GM18519 (cell line): ENCODE measurements at regions not wholly inside any gene's neighbourhood (a gene's known extent, or its start where the extent isn't known, plus 50 kb on each side); places are given as distances from the start of the nearest gene placed in this dataset.
"Not testable (repeated sequence)": the region's sequence is repeated elsewhere in the genome, so short reads cannot be mapped to it uniquely, and the experiment has no call there.

Source experiments
- ATAC-seq: cut with Tn5 transposase; IDR thresholded peaks from one replicate; pipeline ENCODE4 v1.9.1; 2021; ENCODE audit warnings: mild to moderate bottlenecking, moderate library complexity; ENCODE audit not compliant: unreplicated experiment, low FRiP score

DNA sequence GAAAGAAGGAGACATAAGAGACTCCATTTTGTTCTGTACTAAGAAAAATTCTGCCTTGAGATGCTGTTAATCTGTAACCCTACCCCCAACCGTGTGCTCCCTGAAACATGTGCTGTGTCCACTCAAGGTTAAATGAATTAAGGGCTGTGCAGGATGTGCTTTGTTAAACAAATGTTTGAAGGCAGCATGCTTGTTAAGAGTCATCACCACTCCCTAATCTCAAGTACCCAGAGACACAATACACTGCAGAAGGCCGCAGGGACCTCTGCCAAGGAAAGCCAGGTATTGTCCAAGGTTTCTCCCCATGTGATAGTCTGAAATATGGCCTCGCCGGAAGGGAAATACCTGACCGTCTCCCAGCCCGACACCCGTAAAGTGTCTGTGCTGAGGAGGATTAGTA lies 152.4 kb upstream of the NOTCH2NLA start:
- ATAC-seq, result not testable (repeated sequence)

- peak; percentile 93 for ATAC-seq
These were observed 148.1 kb upstream of the NOTCH2NLA start for GRCh38 chr1:146376708-146377496.

DNA sequence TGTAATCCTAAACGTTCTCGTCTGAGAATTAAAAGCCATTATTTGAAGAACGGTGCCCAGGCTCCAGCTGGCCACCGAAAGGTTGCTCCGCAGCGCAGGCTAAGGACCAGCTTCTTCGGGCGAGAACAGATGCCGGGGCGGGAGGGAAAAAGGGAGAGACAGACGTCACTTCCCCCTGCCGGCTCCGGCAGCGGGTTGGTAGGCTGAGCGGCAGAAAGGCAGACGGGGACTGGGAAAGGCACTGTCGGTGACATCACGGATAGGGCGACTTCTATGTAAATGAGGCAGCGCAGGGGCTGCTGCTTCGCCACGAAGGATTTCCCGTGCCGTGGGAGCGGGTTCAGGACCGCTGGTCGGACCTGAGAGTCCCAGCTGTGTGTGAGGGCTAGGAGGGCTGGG lies 147.5 kb upstream of the NOTCH2NLA start:
- peak; percentile 58 for ATAC-seq

GRCh38 chr1:146375108-146375507 lies 146.3 kb upstream of the NOTCH2NLA start:
- not testable (repeated sequence) for ATAC-seq

GRCh38 chr1:146369940-146370339 lies 141.1 kb upstream of the NOTCH2NLA start:
- ATAC-seq, result not testable (repeated sequence)

- not testable (repeated sequence) for ATAC-seq
These were observed 126.6 kb upstream of the NOTCH2NLA start for GRCh38 chr1:146355373-146355772.

DNA sequence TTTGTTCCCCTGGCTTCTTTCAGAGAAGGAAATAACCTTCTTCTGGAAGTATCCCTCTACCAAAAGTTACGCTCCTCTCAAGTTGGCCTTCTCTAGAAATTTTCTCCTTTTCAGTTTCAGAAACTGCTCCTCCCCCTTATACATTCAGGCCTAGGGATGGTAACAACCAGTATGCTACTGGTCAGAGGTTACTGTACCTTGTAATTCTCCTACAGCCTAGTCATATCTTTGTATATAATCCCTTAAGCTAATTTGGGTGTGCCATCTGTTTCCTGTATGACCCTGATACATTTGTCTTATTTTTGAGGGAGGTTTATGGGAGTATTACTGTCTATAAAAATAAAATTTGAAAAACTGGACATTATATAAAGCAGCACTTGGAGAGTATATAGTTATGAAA lies 98.0 kb upstream of the NOTCH2NLA start:
- not testable (repeated sequence) for ATAC-seq

- not testable (repeated sequence) for ATAC-seq
These were observed 95.6 kb upstream of the NOTCH2NLA start for GRCh38 chr1:146324463-146324862.

- ATAC-seq, result not testable (repeated sequence)
These were observed 94.5 kb upstream of the NOTCH2NLA start for GRCh38 chr1:146323302-146323701.

GRCh38 chr1:146322893-146323292 lies 94.1 kb upstream of the NOTCH2NLA start:
- not testable (repeated sequence) for ATAC-seq

GRCh38 chr1:146318715-146319114 lies 89.9 kb upstream of the NOTCH2NLA start:
- not testable (repeated sequence) for ATAC-seq

DNA sequence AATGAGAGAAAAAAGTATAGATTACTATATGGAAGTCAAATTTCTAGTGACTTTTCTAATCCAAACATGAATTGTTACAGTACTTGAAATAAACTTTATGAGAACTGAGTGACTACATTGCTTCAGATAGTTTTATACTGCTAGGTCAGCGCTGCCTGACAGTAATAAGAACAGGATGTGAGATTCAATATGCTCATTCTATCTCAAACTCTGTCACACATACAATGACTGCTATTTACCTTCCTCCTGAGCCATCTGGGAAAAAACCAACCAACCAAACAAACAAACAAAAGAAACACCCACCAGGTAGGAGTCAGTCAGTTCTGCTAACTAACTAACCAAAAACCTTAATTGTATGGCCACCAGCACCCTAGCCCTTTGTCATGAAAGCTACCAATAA lies 89.0 kb upstream of the NOTCH2NLA start:
- ATAC-seq, result not testable (repeated sequence)

- ATAC-seq, result not testable (repeated sequence)
These were observed 85.8 kb upstream of the NOTCH2NLA start for GRCh38 chr1:146314449-146315246.

- ATAC-seq, result not testable (repeated sequence)
These were observed 81.8 kb upstream of the NOTCH2NLA start for GRCh38 chr1:146310579-146310978.

GRCh38 chr1:146309427-146309826 lies 80.6 kb upstream of the NOTCH2NLA start:
- ATAC-seq, result not testable (repeated sequence)

DNA sequence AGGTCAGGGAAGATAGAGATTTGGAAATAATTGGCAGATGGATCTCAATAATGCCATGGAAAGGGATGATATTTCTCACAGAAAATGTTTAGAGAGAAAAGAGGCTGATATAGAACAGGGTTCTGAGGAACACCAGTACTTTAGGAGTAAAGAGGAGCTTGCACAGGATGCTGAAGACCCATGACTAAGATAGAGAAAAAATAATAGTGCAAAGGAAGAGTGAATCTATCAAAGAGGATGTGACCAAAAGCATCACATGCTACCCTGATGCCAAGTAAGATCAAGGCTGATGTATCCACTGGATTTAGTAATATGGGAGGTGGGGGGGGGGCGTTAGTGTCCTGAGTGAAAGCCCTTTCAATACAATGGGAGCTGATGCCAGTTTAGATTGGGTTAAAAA lies 80.1 kb upstream of the NOTCH2NLA start:
- not testable (repeated sequence) for ATAC-seq

DNA sequence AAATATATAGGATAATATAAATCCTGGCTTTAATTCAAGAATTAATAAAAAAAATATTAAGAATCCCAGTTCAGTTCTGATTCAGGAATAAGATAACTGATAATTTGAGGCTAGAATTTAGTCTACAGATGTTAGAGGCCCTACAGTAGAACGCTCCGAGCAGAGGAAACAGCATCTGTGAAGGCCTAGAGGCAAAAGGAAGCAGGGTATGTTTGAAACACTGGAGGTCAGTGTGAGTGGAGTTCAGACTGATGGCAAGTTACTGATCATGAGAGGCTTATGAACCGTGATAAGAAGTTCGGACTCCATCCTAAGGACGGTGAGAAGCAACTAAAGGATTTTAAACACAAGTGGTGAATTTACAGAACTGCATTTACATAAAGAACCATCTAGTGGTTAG lies 79.3 kb upstream of the NOTCH2NLA start:
- not testable (repeated sequence) for ATAC-seq

GRCh38 chr1:146307632-146308031 lies 78.8 kb upstream of the NOTCH2NLA start:
- peak; percentile 91 for ATAC-seq

- not testable (repeated sequence) for ATAC-seq
These were observed 77.8 kb upstream of the NOTCH2NLA start for GRCh38 chr1:146306651-146307050.

DNA sequence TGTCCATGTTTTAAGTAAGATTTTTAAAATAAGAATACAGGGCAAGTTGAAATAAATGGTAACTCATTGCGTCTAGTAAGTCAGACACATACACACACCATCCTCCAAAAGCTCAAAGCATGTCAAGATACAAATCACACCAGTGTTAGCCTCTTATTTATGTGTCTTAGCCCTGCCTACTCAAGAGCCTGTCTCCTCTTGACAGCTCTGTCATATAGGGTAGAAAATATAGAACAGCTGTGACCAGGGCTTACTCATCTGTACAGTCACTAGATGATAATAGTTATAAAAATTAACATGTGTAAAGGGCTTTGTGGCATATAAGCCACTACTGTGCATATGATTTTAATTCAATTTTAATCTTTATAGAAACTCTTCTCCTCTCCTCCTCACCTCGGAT lies 76.6 kb upstream of the NOTCH2NLA start:
- not testable (repeated sequence) for ATAC-seq

DNA sequence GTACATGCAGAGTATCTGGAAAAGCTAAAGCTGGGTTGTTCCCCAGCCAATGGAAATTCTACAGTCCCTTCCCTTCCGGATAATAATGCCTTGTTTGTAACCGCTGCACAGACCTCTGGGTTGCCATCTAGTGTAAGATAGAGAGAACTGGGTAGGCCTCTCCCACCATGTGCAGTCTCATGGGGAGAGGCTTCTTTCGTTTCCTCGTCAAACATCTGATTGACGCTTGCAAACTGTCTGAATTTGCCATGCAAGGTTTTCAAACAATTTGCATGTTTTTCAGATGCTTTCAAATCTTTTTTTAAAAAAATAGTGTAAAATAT lies 69.7 kb upstream of the NOTCH2NLA start:
- ATAC-seq, result peak; percentile 83
